HEK293T (cell line): ENCODE measurements at regions not wholly inside any gene's neighbourhood (a gene's known extent, or its start where the extent isn't known, plus 50 kb on each side); places are given as distances from the start of the nearest gene placed in this dataset.

Experiments used
- CTCF ChIA-PET: fragments of 350-600 bp; formaldehyde crosslinking; extraction: SDS; loops from one replicate; lab custom pipeline; 2021; ENCODE audit warnings: antibody characterized with exemption, inconsistent platforms; lab: Yijun Ruan, JAX
- POLR2A ChIA-PET: fragments of 350-600 bp; formaldehyde crosslinking; extraction: SDS; loops from one replicate; lab custom pipeline; 2020; ENCODE audit warnings: antibody characterized with exemption, inconsistent platforms; lab: Yijun Ruan, JAX
- DNase-seq: peaks from one replicate; pipeline ENCODE4 v3.0.0; 2012; ENCODE audit warnings: mixed read lengths; ENCODE audit errors: extremely low spot score
- ARNT ChIP-seq: fragments of 450-650 bp; IDR thresholded peaks from 2 replicates; pipeline ENCODE4 v1.6.1; 2017; ENCODE audit warnings: mild to moderate bottlenecking
- BHLHE40 ChIP-seq: fragments of 450-650 bp; IDR thresholded peaks from 2 replicates; pipeline ENCODE4 v1.6.1; 2016; ENCODE audit warnings: mild to moderate bottlenecking, moderate library complexity, borderline replicate concordance
- CTBP1 ChIP-seq: fragments of 450-650 bp; IDR thresholded peaks from 2 replicates; pipeline ENCODE4 v1.6.1; 2016; ENCODE audit warnings: borderline replicate concordance
- ELF4 ChIP-seq: fragments of 450-650 bp; IDR thresholded peaks from 2 replicates; pipeline ENCODE4 v1.6.1; 2017; ENCODE audit warnings: antibody characterized with exemption
- FOXA1 ChIP-seq: fragments of 450-650 bp; IDR thresholded peaks from 2 replicates; pipeline ENCODE4 v1.6.1; 2016; ENCODE audit warnings: mild to moderate bottlenecking
- FOXK2 ChIP-seq: fragments of 450-650 bp; IDR thresholded peaks from 2 replicates; pipeline ENCODE4 v1.6.1; 2016; ENCODE audit warnings: mild to moderate bottlenecking
- FOXM1 ChIP-seq: fragments of 450-650 bp; IDR thresholded peaks from 2 replicates; pipeline ENCODE4 v1.6.1; 2017; ENCODE audit warnings: mild to moderate bottlenecking, borderline replicate concordance
- HDGF ChIP-seq: fragments of 450-650 bp; IDR thresholded peaks from 2 replicates; pipeline ENCODE4 v1.6.1; 2017; ENCODE audit warnings: antibody characterized with exemption, borderline replicate concordance
- L3MBTL2 ChIP-seq: fragments of 450-650 bp; conservative IDR thresholded peaks from 2 replicates; pipeline ENCODE4 v1.6.1; 2016; ENCODE audit warnings: mild to moderate bottlenecking
- LEF1 ChIP-seq: fragments of 450-650 bp; IDR thresholded peaks from 2 replicates; pipeline ENCODE4 v1.6.1; 2017; ENCODE audit warnings: mild to moderate bottlenecking, borderline replicate concordance
- NFRKB ChIP-seq: fragments of 450-650 bp; IDR thresholded peaks from 2 replicates; pipeline ENCODE4 v1.6.1; 2016; ENCODE audit warnings: mild to moderate bottlenecking, moderate library complexity
- PKNOX1 ChIP-seq: fragments of 450-650 bp; IDR thresholded peaks from 2 replicates; pipeline ENCODE4 v1.6.1; 2016
- SP1 ChIP-seq: fragments of 450-650 bp; IDR thresholded peaks from 2 replicates; pipeline ENCODE4 v1.6.1; 2017
- SUZ12 ChIP-seq: fragments of 450-650 bp; IDR thresholded peaks from 2 replicates; pipeline ENCODE4 v1.6.1; 2016; ENCODE audit warnings: mild to moderate bottlenecking
- TARDBP ChIP-seq: fragments of 450-650 bp; IDR thresholded peaks from 2 replicates; pipeline ENCODE4 v1.6.1; 2016
- ZNF384 ChIP-seq: fragments of 450-650 bp; IDR thresholded peaks from 2 replicates; pipeline ENCODE4 v1.6.1; 2016

GRCh38 chr19:31527443-31527842, 178.2 kb upstream of the TSHZ3 start:
- ChIA-PET CTCF (no interaction called here), POLR2A (no interaction called here)
- no peak for DNase-seq
- TF ChIP-seq SP1, result no peak
- no peak for TF ChIP-seq ZNF384
- TF ChIP-seq TARDBP, result no peak
- no peak for TF ChIP-seq FOXM1
- no peak for TF ChIP-seq CTBP1
- TF ChIP-seq HDGF, result no peak
- TF ChIP-seq BHLHE40, result no peak
- TF ChIP-seq L3MBTL2, result no peak
- no peak for TF ChIP-seq PKNOX1
- TF ChIP-seq FOXA1, result no peak
- no peak for TF ChIP-seq ARNT
- TF ChIP-seq ELF4, result no peak
- TF ChIP-seq FOXK2, result no peak
- no peak for TF ChIP-seq SUZ12
- TF ChIP-seq LEF1, result no peak
- no peak for TF ChIP-seq NFRKB

- CTCF ChIA-PET, result no interaction called here
- POLR2A ChIA-PET, result no interaction called here
- no peak for DNase-seq
- TF ChIP-seq ZNF384 (no peak), FOXK2 (no peak), LEF1 (no peak), SP1 (no peak), L3MBTL2 (no peak), ARNT (no peak), FOXM1 (no peak), PKNOX1 (no peak), NFRKB (no peak), ELF4 (no peak), TARDBP (no peak), SUZ12 (no peak), FOXA1 (no peak), HDGF (no peak), CTBP1 (no peak), BHLHE40 (no peak)
These were observed 179.0 kb upstream of the TSHZ3 start for GRCh38 chr19:31528261-31528660.

- DNase-seq, result no peak
- TF ChIP-seq SP1 (no peak), FOXM1 (no peak), L3MBTL2 (no peak), PKNOX1 (no peak), HDGF (no peak), ZNF384 (no peak), ELF4 (no peak), TARDBP (no peak), NFRKB (no peak), CTBP1 (no peak), ARNT (no peak), BHLHE40 (no peak), FOXA1 (no peak), LEF1 (no peak), FOXK2 (no peak), SUZ12 (no peak)
- POLR2A ChIA-PET, result no interaction called here
- CTCF ChIA-PET, result no interaction called here
These were observed 179.9 kb upstream of the TSHZ3 start for GRCh38 chr19:31529121-31529520.

- ChIA-PET CTCF (no interaction called here), POLR2A (no interaction called here)
- no peak for DNase-seq
- TF ChIP-seq TARDBP (no peak), L3MBTL2 (no peak), FOXA1 (no peak), ZNF384 (no peak), LEF1 (no peak), FOXM1 (no peak), CTBP1 (no peak), SP1 (no peak), FOXK2 (no peak), ELF4 (no peak), HDGF (no peak), SUZ12 (no peak), BHLHE40 (no peak), ARNT (no peak), PKNOX1 (no peak), NFRKB (no peak)
These were observed 181.5 kb upstream of the TSHZ3 start for GRCh38 chr19:31530781-31531180.

GRCh38 chr19:31531326-31531725, 182.1 kb upstream of the TSHZ3 start:
- TF ChIP-seq SUZ12 (no peak), SP1 (no peak), ELF4 (no peak), L3MBTL2 (no peak), PKNOX1 (no peak)
- DNase-seq, result no peak
- POLR2A ChIA-PET, result no interaction called here
- CTCF ChIA-PET, result interaction anchor here (1.1 kb wide), 1 partner anchor 21 kb away, joined by 3 read pairs; no protein-coding TSS in a partner anchor
